Activated CD4-positive, alpha-beta T cell treated with anti-CD3 and anti-CD28 coated beads, Interleukin-2, Interleukin-4, amounts not matched to agents 100 ng/mL and 50 ng/mL, durations not matched to agents 16 hours and 8 hours (primary cell): ENCODE measurements at regions not wholly inside any gene's neighbourhood (a gene's known extent, or its start where the extent isn't known, plus 50 kb on each side); places are given as distances from the start of the nearest gene placed in this dataset.
"Not testable (repeated sequence)": the region's sequence is repeated elsewhere in the genome, so short reads cannot be mapped to it uniquely, and the experiment has no call there.

ENCODE experiments used
- DNase-seq: peaks from one replicate; pipeline ENCODE4 v3.0.0-alpha.2; 2020; ENCODE audit warnings: low spot score

GRCh38 chr12:87330071-87330555 is 699.1 kb downstream of the C12orf50 start:
- not testable (repeated sequence) for DNase-seq

DNA sequence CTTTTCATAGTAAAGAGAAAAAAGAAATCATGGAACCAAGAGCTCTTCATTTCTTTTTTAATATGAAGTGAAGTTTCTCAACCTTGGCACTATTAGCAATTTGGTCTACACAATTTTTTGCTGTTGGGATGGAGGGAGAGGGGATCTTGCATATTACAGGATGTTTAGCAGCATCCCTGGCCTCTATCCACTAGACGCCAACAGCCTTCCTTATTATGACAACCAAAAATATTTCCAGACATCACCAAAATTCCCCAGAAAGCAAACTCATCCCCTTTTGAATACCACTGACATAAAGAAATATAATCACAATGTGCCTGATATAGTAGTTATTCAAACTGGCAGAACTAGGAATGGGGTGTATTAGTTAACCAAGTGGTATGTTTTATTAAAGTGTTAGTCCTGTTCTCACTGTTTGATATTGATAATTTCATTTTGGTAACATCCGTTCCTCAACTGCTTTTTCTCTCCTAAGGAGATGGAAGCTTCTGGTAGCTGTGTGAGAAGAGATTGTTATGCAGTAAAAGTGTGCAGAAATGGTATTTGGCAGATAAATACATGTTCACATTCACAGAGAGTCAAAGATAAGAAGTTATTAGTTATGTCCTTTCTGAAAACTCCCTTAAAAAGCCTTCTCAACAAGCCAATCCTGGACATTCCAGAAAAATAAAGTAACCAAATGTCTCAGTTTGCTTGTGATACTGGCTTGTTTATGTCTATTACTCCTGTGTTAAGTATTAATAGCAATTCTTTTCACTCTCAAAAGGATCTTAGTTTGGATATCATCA is 699.9 kb downstream of the C12orf50 start:
- DNase-seq, result no peak

DNA sequence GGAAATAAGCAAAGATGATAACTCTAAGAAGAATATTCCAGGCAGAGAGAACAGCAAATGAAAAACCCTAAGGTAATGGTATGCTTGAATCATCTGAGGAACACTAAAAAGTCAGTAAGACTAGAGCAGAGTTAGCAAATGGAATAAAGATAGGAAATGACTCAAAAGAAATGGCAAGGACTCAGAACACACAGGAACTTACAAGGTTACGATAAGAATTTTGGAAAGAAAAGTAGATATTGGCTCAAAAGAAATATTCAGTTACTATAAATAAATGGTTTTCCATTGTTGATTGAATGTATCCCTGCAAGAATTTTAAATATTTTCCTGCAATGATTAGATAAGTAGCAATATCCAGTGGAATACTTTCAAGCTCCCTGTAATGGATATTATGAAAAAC is 705.8 kb downstream of the C12orf50 start:
- DNase-seq, result no peak

DNA sequence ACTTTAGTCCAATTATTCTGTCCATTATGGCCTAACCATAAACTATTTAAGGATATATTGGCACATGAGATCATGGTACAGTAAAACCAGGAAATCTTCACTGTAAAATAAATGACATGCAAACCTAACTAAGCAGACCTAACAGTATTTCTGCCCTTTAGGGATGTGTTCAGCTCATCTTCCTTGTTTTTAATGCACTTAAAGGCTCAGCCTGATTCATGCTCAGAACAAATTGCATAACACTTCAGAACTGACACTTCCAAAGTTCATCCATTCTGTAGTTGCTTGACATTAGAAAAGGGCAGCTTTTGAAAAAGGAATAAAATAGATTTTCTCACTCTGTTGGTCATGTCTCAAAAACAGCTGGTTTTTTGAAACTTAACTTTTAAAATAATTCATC is 708.5 kb downstream of the C12orf50 start:
- no peak for DNase-seq

DNA sequence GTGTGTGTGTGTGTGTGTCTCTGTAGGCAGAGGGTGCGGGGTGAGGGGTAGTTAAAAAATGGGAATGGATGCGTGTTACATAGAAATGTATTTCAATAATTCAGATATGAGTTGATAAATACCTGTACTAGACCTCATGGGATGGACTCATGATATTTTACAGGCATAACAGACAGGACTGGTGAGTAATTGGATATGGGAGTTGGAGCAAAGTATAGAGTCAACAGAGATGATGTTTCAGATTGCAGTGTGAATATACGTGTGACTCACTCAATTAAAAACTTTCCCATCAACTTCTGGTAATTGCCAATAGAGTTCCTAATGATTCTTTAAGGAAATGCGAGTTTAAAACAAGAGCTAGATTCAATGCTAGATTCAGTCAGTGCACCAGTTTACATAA is 711.9 kb downstream of the C12orf50 start:
- DNase-seq, result no peak

DNA sequence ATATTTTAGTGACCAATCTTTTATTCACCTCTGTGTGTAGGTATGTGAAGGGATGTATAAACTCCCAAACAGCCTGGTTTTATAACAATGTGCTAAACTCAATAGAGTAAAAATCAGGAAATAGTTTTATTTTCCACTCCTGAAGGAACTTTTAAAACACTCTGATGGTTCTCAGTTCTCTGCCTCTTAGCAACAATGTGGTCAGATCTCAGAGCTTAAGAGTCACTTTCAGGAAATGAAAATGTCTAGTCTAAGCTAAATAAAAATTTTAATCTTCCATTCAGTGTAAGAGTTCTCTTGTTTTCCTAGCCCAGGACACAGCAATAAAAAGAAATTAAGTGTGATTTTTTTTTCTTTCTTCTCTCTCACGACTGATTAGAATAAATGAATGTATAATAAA is 718.0 kb downstream of the C12orf50 start:
- DNase-seq, result no peak

GRCh38 chr12:87310126-87310525 is 719.1 kb downstream of the C12orf50 start:
- no peak for DNase-seq

DNA sequence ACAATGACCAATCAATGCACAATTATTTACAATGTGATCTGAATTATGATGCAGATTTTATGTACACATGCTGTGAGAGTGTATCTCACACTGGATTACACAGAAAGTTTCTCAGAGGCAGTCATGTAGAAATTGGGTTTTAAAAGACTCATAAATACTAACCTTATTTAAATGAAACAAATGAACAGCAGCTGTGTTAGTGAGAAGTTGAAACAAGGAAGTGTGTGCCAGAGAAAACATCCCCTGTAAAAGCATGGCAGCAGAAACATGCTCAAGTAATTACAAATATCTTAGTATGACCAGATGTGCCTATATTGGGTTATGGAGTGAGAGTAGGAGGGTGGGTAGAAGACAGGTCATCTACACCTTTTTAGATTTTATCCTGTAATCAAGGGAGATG is 723.7 kb downstream of the C12orf50 start:
- DNase-seq, result no peak

DNA sequence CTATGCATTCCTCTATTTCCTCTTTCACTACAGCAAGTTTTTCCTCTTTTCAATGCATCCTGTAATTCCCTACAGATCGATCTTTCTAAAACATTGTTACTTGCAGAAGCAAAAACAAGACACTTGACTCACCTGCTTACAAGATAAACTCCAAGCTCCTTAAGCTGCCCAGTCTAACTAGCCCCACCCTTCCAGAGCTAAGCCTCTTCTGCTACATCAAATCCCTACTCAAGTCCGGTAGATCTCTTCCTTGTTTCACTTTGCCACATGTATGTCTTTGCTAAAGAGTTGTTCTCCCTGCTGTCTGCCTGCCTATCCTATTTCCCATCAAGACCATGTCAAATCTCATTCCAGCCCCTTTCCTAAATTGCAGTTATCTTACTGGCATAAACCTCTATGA is 724.8 kb downstream of the C12orf50 start:
- no peak for DNase-seq

DNA sequence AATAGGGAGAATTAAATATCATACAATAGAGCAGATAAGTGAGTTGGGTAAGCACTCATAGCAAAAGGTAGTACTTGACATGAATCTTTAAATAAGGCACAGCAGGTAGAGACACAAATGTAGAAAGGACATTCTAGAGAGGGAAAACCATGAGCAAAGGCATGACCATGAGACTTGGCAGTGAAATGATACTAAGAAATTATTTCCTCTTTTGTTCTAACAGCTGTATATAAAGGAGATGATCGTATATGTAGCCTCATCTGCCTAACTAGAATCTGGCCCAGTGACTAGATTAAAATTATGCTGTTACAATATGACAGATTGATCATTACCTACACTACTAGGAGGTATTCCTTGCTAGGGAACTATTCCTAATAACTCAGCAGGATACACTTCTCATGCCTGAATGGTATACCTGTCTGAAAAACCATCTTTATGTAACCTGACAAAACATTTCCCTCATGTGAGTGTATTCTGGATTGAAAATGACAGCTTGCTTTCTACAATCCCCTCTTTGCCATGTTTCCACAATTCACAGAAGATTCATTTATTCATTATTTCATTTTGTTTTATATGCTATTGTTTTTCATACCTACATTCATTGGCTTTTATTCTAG is 725.7 kb downstream of the C12orf50 start:
- no peak for DNase-seq

DNA sequence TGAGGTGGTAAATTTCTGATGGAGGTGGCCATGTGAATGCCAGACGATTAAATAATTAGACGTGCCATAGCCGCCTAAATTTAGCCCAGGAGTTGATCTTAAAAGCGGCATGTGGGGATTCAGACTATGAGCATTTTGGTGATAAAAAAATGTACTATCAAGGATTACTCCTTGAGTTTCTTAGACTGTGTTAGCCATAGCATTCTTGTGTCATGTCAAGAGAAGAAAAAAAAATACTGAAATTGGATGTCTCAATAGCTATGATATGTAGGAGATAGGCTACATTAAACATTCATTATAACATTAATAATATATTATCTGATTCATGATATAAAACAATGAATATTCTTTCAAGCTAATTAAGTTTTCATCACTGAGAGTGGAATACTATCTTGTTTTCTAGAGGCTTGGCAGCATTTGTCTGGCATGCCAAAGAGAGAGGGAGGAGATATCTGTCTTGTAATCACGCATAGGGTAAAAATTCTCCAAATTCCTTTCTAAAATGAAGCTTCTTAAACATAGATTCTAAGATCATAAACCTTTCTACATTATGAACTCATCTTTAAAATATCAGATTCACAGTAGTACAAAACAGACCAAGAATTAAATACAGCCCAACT is 727.0 kb downstream of the C12orf50 start:
- DNase-seq, result no peak

- no peak for DNase-seq
Measured at GRCh38 chr12:87290505-87290904, 738.7 kb downstream of the C12orf50 start.

DNA sequence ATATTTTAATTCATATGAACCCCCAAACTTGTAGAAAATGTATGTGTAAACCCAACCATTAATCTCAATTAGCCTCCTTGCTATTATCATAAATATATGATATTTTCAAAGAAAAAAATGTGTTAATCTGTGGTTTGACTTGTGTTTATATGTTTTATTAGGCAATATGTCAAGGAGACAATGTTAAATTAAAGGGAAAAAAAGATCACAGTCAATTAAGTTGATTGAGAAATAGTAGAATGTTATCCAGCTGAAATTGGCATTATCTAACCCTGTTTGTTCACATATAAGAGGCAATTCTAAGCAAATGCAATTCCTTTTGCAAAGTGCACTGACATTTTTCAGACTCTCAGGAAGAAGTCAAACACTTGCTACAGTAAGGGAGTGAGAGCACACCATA is 745.3 kb downstream of the C12orf50 start:
- no peak for DNase-seq

DNA sequence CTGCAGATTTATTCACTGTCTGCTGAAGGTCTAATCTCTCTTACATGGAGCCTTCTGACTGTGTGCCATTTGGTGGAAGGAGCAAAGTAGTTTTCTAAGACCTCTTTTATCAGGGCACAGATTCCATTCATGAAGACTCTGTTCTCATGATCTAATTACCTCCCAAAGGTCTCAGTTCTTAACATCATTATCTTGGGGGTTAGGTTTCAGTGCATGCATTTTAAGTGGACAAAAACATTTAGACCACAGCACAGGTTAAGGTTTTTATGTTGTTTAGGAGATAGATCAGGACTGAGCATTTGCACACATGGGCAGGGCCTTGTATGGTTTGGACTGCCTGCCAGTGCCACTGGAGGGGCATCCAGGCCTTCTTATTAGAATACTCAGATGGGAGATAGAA is 746.1 kb downstream of the C12orf50 start:
- DNase-seq, result no peak

DNA sequence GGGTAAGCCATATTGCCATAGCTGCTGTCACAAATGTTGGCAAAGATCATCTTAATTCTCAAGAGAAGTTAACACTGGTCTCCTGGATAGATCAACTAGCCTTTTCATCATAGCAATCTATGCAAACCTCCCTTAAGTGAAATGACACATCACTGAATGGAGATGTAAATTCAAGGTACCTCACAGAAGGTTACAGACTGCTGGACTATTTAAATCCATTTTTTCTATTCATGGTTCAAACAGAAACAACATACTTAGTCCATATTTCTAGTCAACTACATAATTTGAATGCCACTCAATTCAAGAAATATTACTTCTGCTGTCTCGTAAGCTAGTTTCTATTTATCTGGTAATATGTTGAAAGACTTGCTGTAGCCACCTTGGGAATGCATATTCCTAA is 748.3 kb downstream of the C12orf50 start:
- DNase-seq, result no peak

- no peak for DNase-seq
Measured at GRCh38 chr12:87280356-87280755, 748.8 kb downstream of the C12orf50 start.

DNA sequence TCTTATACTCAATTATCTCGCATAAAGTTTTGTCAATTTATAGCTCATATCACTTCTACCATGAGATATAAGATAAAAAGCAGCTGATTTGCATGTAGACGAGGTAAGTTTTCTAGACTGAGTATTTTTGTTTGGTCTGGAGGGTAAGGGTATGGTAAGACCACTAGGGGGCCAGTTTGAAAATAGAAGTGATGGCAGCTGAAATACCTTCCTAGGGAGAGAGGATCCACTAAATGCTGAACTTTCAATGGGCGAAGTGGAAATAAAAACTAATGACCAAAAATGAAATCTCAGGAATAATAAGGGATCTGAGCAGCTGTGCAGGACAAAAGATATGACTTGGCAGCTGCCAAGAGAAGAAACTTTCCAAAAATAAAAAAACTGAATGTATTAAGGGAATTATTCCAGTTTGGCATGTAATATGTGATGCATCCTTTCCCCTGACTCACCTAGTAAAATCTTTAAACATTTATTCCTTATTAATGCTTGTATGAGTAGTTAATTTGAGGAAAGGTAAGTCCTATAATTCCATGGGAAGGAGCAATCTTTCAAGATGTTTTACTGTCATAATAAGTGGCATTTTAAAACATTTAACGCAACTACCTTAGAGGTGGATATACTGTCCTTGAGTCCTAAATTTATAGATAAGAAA is 754.5 kb downstream of the C12orf50 start:
- no peak for DNase-seq

GRCh38 chr12:87272851-87273250 is 756.4 kb downstream of the C12orf50 start:
- no peak for DNase-seq

DNA sequence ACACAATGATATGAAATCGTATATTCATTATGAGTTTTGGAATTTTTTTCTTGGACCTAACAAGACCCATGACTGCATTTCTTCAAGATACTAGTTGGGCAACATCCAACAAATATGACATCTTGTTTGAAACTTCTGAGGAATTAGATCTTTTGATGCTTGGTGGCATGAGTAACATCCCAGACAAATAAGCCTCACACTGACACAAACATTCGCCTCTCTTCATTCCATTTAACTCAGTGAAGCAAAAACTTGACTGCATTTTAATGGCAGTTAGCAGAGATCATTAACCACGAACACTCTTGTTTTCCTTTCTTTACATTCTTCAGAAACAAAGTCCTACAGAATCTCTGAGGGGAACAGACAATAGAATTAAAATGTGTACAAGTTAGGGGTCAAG is 758.3 kb downstream of the C12orf50 start:
- DNase-seq, result no peak

GRCh38 chr12:87266305-87266704 is 762.9 kb downstream of the C12orf50 start:
- DNase-seq, result no peak

DNA sequence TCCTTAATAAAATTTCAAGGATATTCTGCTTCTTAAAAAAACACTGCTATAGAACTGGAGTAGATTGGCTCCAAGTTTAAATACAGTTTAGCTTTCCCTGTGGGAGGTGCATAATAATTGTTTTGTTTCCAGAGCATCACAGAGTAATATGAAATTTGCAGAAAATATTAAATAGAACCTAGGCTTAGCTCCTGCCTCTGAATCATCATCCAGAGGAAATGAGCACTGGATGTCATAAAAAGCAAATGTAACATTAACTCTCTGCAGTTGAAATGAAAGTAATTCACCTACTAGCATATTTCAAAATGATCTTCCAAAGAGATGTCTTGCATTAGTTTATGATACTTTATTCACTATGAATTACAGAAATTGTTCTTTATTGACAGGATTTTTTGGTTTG is 769.8 kb downstream of the C12orf50 start:
- DNase-seq, result no peak

DNA sequence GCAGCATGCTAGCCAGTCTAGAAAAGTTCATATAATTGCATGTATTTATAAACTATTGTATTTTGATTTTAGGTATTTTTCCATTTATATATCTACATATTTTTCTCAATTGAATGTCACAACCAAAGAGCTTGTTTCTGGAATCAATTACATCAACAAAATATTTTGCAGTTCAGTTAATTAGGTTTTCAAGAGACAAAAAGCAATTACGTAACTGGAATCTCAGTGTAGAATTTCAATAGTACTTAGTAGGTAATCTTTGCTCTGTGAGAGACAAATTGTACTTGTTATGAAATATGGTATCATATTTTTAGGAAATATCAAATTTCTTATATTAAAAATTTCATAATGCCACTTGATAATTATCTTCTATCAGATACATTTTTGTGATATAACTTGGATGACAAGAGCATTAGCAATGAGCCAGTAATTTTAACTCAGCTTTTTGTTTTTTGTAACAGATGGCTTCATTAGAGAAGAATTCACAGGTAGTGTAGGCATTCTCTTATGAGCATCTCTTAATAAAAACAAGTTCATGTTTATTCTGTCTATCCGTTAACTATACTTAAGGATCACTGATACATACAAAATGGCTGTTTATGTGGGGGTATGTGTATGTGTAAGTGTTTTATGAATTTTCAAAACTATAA is 774.7 kb downstream of the C12orf50 start:
- no peak for DNase-seq
